Activated B cell treated with CpG ODN at 0.5 μM for 24 hours (primary cell): ENCODE measurements at regions not wholly inside any gene's neighbourhood (a gene's known extent, or its start where the extent isn't known, plus 50 kb on each side); places are given as distances from the start of the nearest gene placed in this dataset.
"Not testable (repeated sequence)": the region's sequence is repeated elsewhere in the genome, so short reads cannot be mapped to it uniquely, and the experiment has no call there.

Source experiments
- ATAC-seq: fragments of 200-7000 bp; cut with Tn5 transposase; one replicate; pipeline ENCODE4 v1.10.0; 2021; ENCODE audit warnings: low read depth, mild to moderate bottlenecking, moderate library complexity
- CTCF ChIA-PET: fragments of 350-600 bp; sonication (Branson Sonifier 250); formaldehyde crosslinking; loops from one replicate; lab custom pipeline; 2021; ENCODE audit warnings: antibody characterized with exemption; lab: Charles Lee
- POLR2A ChIA-PET: fragments of 350-600 bp; sonication (Branson Sonifier 250); formaldehyde crosslinking; loops from one replicate; lab custom pipeline; 2021; ENCODE audit warnings: antibody characterized with exemption; lab: Charles Lee
- DNase-seq: peaks from one replicate; pipeline ENCODE4 v3.0.0; 2022
- H3K27ac Mint-ChIP-seq: one replicate; pipeline ENCODE4 v1.8.0; 2020; ENCODE audit warnings: mixed read lengths
- H3K27me3 Mint-ChIP-seq: one replicate; pipeline ENCODE4 v1.8.0; 2021; ENCODE audit warnings: mixed read lengths
- H3K36me3 Mint-ChIP-seq: one replicate; pipeline ENCODE4 v1.8.0; 2021; ENCODE audit warnings: low read depth, mixed read lengths
- H3K4me1 Mint-ChIP-seq: one replicate; pipeline ENCODE4 v1.8.0; 2021; ENCODE audit warnings: mixed read lengths
- H3K4me3 Mint-ChIP-seq: one replicate; pipeline ENCODE4 v1.8.0; 2020; ENCODE audit warnings: mild to moderate bottlenecking, mixed read lengths
- H3K9me3 Mint-ChIP-seq: one replicate; pipeline ENCODE4 v1.8.0; 2020; ENCODE audit warnings: mixed read lengths
- CTCF ChIP-seq: fragments of 200-600 bp; IDR thresholded peaks from one replicate; pipeline ENCODE4 v1.8.0; 2022; ENCODE audit warnings: antibody characterized with exemption, mild to moderate bottlenecking
- intact Hi-C: fragments of 100-400 bp; cut with micrococcal nuclease; formaldehyde crosslinking; loops from one replicate; pipeline ENCODE4 v1.15.1; 2024

- Mint-ChIP-seq H3K9me3 (no peaks in the 10 kb centered on the region), H3K4me1 (no peaks in the 10 kb centered on the region), H3K27me3 (peaks cover 20% of the 10 kb centered on the region), H3K36me3 (no peaks in the 10 kb centered on the region), H3K4me3 (no peak overlapping the region), H3K27ac (no peak overlapping the region)
- intact Hi-C loops = no loop called here
- CTCF ChIA-PET = interaction anchor here (3.7 kb wide), 1 partner anchor 10 kb away, joined by 13 read pairs; no protein-coding TSS in a partner anchor
- no peak for ATAC-seq
- POLR2A ChIA-PET = no interaction called here
- no peak for TF ChIP-seq CTCF
- DNase-seq = no peak
These were observed 93.4 kb upstream of the TBX5 start for GRCh38 chr12:114499338-114499737.

GRCh38 chr12:114491916-114492315 is 86.0 kb upstream of the TBX5 start:
- H3K36me3 Mint-ChIP-seq = no peaks in the 10 kb centered on the region
- intact Hi-C loops = no loop called here

DNA sequence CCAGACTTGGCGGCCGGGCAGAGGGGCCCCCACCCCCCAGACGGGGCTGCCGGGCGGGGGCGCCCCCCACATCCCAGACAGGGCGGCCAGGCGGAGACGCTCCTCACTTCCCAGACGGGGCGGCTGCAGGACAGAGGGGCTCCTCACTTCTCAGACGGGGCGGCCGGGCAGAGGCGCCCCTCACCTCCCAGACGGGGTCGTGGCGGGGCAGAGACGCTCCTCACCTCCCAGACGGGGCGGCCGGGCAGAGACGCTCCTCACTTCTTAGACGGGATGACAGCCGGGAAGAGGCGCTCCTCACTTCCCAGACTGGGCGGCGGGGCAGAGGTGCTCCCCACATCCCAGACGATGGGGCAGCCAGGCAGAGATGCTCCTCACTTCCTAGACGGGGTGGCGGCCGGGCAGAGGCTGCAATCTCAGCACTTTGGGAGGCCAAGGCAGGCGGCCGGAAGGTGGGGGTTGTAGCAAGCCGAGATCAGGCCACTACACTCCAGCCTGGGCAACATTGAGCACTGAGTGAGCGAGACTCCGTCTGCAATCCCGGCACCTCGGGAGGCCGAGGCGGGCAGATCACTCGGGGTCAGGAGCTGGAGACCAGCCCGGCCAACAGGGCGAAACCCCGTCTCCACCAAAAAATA is 79.0 kb upstream of the TBX5 start:
- intact Hi-C loops, H3K27ac Mint-ChIP-seq, POLR2A ChIA-PET, ATAC-seq, H3K4me1 Mint-ChIP-seq, DNase-seq, H3K9me3 Mint-ChIP-seq, H3K4me3 Mint-ChIP-seq, CTCF ChIA-PET, H3K36me3 Mint-ChIP-seq: not testable (repeated sequence)
- peaks cover 30% of the 10 kb centered on the region for H3K27me3 Mint-ChIP-seq

More at GRCh38 chr12:114491916-114492315, 86.0 kb upstream of the TBX5 start:
- DNase-seq = no peak
- Mint-ChIP-seq H3K9me3 (no peaks in the 10 kb centered on the region), H3K4me1 (no peaks in the 10 kb centered on the region), H3K27me3 (no peaks in the 10 kb centered on the region), H3K4me3 (no peak overlapping the region), H3K27ac (no peak overlapping the region)
- ChIA-PET POLR2A (no interaction called here), CTCF (no interaction called here)
- TF ChIP-seq CTCF = no peak
- no peak for ATAC-seq

- H3K27me3 Mint-ChIP-seq = peaks cover 40% of the 10 kb centered on the region
- ATAC-seq (no peak), DNase-seq (no peak)
- ChIA-PET CTCF (no interaction called here), POLR2A (no interaction called here)
- no peak overlapping the region for H3K27ac Mint-ChIP-seq
- intact Hi-C loops = no loop called here
- no peaks in the 10 kb centered on the region for H3K9me3 Mint-ChIP-seq
- TF ChIP-seq CTCF = no peak
- H3K4me3 Mint-ChIP-seq = no peak overlapping the region
- H3K36me3 Mint-ChIP-seq = no peaks in the 10 kb centered on the region
- H3K4me1 Mint-ChIP-seq = peaks cover 11% of the 10 kb centered on the region
These were observed 78.1 kb upstream of the TBX5 start for GRCh38 chr12:114483996-114484395.

DNA sequence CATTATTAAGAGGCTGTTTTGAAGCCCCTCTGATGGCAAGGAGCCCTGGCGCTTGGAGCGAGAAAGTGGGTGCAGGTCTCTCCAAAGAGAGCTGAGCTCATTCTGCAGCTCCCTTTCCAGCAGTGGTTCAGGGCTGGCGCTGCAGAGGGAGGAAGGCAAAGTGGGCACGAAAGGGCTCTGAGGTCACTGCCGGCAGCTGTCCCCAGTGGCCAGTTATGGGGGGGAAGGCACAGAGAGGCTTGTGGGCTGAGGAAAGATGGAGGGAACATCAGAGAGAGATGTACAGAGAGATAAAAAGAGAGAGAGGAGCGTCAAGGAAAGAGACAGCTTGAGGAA is 75.2 kb upstream of the TBX5 start:
- Mint-ChIP-seq H3K27me3 (peaks cover 56% of the 10 kb centered on the region), H3K27ac (no peak overlapping the region), H3K36me3 (no peaks in the 10 kb centered on the region), H3K4me3 (no peak overlapping the region), H3K4me1 (peaks cover 11% of the 10 kb centered on the region), H3K9me3 (no peaks in the 10 kb centered on the region)
- ChIA-PET POLR2A (no interaction called here), CTCF (no interaction called here)
- intact Hi-C loops = no loop called here
- no peak for TF ChIP-seq CTCF
- DNase-seq (no peak), ATAC-seq (no peak)
